ENCODE measurements at regions not wholly inside any gene's neighbourhood (a gene's known extent, or its start where the extent isn't known, plus 50 kb on each side); places are given as distances from the start of the nearest gene placed in this dataset.
A peak's percentile ranks its signal among the peaks of the same experiment; 100 is the strongest.

- Histone ChIP-seq H3K27me3 (ENCODE audit: control insufficient read depth in 3 of 3, insufficient read depth in 3 of 3, low read length in 2 of 3) (no peaks in the 10 kb centered on the region), H3K36me3 (ENCODE audit: control insufficient read depth in 4 of 4, insufficient read depth in 4 of 4, low read length in 4 of 4) (no peaks in the 10 kb centered on the region), H3K27ac (ENCODE audit: low read depth in 1 of 2, low read length in 1 of 2) (peak overlapping the region in 1 of 2 donors; percentile 3), H3K9ac (ENCODE audit: insufficient read depth in 1 of 2, low read length in 2 of 2) (no peak overlapping the region), H3K4me3 (no peak overlapping the region), H3K9me3 (ENCODE audit: control insufficient read depth in 4 of 4, insufficient read depth in 3 of 4, low read length in 3 of 4) (peaks cover 0 to 2% (median 0%) of the 10 kb centered on the region in 4 donors), H3K4me1 (ENCODE audit: control insufficient read depth in 5 of 5, insufficient read depth in 5 of 5, low read length in 5 of 5) (peaks cover 0 to 8% (median 0%) of the 10 kb centered on the region in 5 donors)
- no peak for TF ChIP-seq CTCF (IDR thresholded peaks at IDR 0.05; ENCODE audit: control extremely low read depth, extremely low read depth)
- DNase-seq (peak in 2 of 3 donors; percentile 41 to 58), ATAC-seq (ENCODE audit: insufficient read depth, low FRiP score) (no peak)
- WGBS, 2 donors, result 75 to 87% methylated on average over 6 of the region's 6 CpGs
These were observed 63.3 kb upstream of the NFIL3 start for GRCh38 chr9:91486699-91487497.

DNA sequence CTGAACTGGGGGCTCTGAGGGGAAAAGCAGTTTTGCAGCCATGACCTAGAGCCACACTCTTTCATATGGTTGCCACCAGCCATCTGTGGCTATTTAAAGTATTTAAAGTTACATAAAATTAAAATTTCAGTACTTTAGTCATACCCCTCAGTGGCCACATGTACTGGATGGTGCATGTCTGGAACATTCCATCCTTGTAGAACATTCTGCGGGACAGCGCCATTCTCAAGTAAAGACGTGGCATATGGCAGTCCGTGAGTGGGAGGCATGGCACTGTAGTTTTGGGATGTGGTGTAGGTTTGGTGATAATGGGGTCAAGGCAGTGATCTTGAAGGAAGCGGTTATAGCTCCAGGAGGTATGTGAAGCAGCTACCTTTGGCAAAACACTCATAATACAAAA is 61.4 kb upstream of the NFIL3 start:
- H3K27me3 ChIP-seq (ENCODE audit: control insufficient read depth in 3 of 3, insufficient read depth in 3 of 3, low read length in 2 of 3), result no peaks in the 10 kb centered on the region
- 93 to 97% methylated on average over 5 of the region's 5 CpGs for WGBS, 2 donors
- H3K4me3 ChIP-seq, result no peak overlapping the region
- H3K9me3 ChIP-seq (ENCODE audit: control insufficient read depth in 4 of 4, insufficient read depth in 3 of 4, low read length in 3 of 4), result peaks cover 0 to 2% (median 0%) of the 10 kb centered on the region in 4 donors
- no peak overlapping the region for H3K27ac ChIP-seq (ENCODE audit: low read depth in 1 of 2, low read length in 1 of 2)
- DNase-seq (no peak), ATAC-seq (ENCODE audit: insufficient read depth, low FRiP score) (no peak)
- H3K9ac ChIP-seq (ENCODE audit: insufficient read depth in 1 of 2, low read length in 2 of 2), result no peak overlapping the region
- TF ChIP-seq CTCF (IDR thresholded peaks at IDR 0.05; ENCODE audit: control extremely low read depth, extremely low read depth), result no peak
- H3K4me1 ChIP-seq (ENCODE audit: control insufficient read depth in 5 of 5, insufficient read depth in 5 of 5, low read length in 5 of 5), result peaks cover 0 to 8% (median 0%) of the 10 kb centered on the region in 5 donors
- no peaks in the 10 kb centered on the region for H3K36me3 ChIP-seq (ENCODE audit: control insufficient read depth in 4 of 4, insufficient read depth in 4 of 4, low read length in 4 of 4)

GRCh38 chr9:91483835-91484234 is 60.2 kb upstream of the NFIL3 start:
- DNase-seq (no peak), ATAC-seq (ENCODE audit: insufficient read depth, low FRiP score) (no peak)
- Histone ChIP-seq H3K4me1 (ENCODE audit: control insufficient read depth in 5 of 5, insufficient read depth in 5 of 5, low read length in 5 of 5) (peaks cover 0 to 8% (median 0%) of the 10 kb centered on the region in 5 donors), H3K9ac (ENCODE audit: insufficient read depth in 1 of 2, low read length in 2 of 2) (no peak overlapping the region), H3K4me3 (no peak overlapping the region), H3K9me3 (ENCODE audit: control insufficient read depth in 4 of 4, insufficient read depth in 3 of 4, low read length in 3 of 4) (peaks cover 0 to 2% (median 0%) of the 10 kb centered on the region in 4 donors), H3K36me3 (ENCODE audit: control insufficient read depth in 4 of 4, insufficient read depth in 4 of 4, low read length in 4 of 4) (no peaks in the 10 kb centered on the region), H3K27me3 (ENCODE audit: control insufficient read depth in 3 of 3, insufficient read depth in 3 of 3, low read length in 2 of 3) (no peaks in the 10 kb centered on the region), H3K27ac (ENCODE audit: low read depth in 1 of 2, low read length in 1 of 2) (peak overlapping the region in 1 of 2 donors; percentile 81)
- 77 to 79% methylated on average over 8 of the region's 8 CpGs for WGBS, 2 donors
- TF ChIP-seq CTCF (IDR thresholded peaks at IDR 0.05; ENCODE audit: control extremely low read depth, extremely low read depth), result no peak

All from lung (tissue), 11 donors.